NCI-H82 (cell line): ENCODE measurements at regions not wholly inside any gene's neighbourhood (a gene's known extent, or its start where the extent isn't known, plus 50 kb on each side); places are given as distances from the start of the nearest gene placed in this dataset.
"Not testable (repeated sequence)": the region's sequence is repeated elsewhere in the genome, so short reads cannot be mapped to it uniquely, and the experiment has no call there.

Experiments used
- DNase-seq: peaks from one replicate; lab custom pipeline; 2025; lab: John Stamatoyannopoulos, UW

DNA sequence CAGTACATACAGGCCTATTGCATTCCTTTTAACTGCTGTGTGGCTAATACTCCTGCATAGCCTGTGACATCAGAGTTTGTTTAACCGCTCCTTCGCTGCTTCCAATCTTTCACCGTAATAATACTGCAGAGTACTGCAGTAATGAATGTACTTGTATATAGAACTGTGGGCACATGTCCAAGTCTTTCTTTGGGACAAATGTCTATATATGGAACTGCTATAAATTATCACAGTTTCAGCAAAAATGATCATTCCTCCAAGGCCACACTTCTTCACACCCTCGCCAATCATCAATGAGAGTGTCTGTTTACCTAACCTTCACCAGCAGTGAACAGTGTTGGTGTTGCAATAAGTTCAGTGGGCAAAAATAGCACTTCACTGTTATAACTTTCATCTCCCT is 230.4 kb downstream of the SP3 start:
- DNase-seq, result no peak

- DNase-seq, result not testable (repeated sequence)
Measured at GRCh38 chr2:173737954-173738575, 227.1 kb downstream of the SP3 start.

DNA sequence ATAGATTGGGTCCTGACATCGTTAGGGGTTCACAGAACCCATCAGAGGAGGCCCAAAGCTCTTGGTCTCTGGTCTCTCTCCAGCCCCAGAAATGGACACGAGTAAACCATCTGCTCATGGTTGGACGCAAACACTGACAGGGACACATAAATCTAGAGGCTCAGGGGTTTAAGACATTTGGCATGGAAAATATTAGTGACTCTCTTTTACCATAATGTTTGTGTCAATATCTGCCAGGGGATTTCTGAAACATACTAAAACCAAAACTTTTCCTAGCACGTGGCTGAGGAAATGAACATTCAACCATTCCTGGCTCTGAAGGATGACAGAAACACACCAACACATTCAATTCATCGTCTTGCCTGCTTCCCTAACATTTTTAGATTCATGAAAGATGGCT is 226.2 kb downstream of the SP3 start:
- DNase-seq, result no peak

DNA sequence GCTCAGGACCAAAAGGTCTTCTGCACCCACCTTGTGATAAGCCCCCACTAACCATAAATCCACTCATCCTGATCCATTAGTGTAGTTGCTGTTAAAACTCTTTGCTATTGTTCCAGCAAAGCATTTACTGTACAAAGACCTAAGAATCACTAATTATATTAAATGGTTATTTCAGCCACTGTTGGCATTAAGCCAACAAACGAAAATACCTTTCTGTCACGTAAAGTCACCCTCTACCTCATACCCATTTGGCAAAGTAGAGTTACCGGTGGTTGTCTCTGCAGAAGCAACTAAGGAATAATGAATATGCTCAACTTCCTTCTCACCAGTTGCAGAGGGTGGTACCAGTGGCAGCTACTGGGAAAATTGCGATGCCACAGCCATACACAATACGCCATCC is 224.5 kb downstream of the SP3 start:
- DNase-seq, result peak; percentile 57

DNA sequence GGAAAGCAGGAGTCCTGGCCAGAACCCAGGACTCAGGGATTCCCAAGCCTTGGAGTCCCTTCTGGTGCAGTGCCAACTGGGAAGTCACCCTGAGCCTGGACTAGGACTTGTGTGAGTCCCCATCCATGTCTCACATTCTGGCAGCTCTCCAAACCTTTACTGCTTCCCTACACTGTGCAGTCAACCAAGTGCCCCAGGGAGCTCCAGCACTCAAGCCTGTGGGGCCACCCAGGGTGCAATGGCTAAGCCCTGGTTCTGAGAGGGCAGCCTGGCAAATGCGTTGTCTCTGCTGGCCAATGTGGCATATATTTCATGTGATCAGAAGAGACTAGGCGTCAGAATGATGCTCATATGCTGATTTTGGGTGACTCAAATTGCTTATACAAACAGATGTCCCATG is 223.4 kb downstream of the SP3 start:
- DNase-seq, result peak; percentile 45

GRCh38 chr2:173747035-173747434 is 218.1 kb downstream of the SP3 start:
- DNase-seq, result peak; percentile 58

GRCh38 chr2:173749315-173749714 is 215.9 kb downstream of the SP3 start:
- peak; percentile 25 for DNase-seq

GRCh38 chr2:173750353-173750801 is 214.8 kb downstream of the SP3 start:
- DNase-seq, result peak; percentile 33

- DNase-seq, result no peak
Measured at GRCh38 chr2:173750831-173751230, 214.3 kb downstream of the SP3 start.

DNA sequence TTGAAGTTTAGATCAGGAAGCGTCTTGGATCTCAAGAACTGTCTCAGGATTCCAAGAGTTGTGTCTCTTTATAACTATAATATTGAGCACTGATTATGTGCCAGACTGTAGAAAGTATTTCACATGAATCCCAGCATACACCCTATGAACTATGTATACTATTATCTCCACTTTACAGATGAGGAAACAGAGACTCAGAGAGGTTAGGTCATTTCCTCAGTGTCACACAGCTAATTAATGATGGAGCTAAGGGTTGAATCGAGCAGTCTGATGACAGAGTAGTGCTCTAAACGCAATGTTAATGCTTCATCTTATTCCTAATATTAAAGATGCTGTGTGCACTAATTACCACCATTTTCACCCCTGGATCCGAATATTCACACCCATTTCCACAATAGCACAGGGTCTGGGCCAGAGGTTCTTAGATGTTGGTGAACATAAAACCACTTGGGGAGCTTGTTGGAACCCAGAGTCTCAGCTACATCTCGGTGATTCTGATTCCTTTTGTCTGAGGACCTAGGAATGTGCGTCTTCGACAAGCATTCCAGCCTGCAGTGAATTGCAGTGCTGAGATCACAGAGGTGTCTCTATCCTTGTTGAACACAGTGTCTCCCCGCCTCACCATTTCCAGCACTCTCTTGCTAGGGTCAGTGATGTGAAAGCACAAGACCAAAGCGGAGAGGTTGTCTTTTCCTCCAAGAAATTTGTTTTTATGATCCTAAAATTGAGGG is 213.8 kb downstream of the SP3 start:
- no peak for DNase-seq

- peak; percentile 18 for DNase-seq
Measured at GRCh38 chr2:173752152-173752551, 213.0 kb downstream of the SP3 start.

DNA sequence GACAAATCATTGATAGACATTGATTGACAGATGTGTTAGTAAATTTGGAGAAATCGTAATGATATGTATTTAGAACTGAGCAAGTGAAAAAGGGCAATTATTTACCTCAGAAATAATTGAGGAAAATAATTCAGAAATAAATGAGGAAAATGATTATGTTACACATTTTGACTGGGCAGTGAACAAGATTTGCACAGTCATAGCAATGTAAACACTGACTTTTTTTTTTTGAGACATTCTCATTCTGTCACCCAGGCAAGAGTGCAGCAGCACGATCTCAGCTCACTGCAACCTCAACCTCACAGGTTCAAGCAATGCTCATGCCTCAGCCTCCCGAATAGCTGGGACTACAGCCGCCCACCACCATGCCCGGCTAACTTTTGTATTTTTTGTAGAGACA is 211.7 kb downstream of the SP3 start:
- no peak for DNase-seq

DNA sequence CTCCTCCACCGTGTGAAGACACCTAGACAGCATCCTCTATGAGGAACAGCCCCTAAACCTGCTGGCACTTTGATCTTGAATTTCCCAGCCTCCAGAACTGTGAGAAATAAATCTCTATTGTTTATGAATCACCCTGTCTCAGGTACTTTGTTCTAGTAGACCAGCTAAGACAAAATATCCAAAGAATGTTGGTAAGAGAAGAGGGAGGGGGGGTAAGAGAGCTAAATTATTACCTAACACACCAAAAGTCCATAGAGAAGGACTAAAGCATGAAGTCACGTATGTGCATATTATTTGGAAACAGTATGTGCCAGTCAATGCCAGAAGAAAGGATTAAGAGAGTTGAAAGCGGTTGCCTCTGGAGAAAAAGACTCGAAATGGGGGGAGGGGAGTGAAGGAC is 211.0 kb downstream of the SP3 start:
- no peak for DNase-seq

DNA sequence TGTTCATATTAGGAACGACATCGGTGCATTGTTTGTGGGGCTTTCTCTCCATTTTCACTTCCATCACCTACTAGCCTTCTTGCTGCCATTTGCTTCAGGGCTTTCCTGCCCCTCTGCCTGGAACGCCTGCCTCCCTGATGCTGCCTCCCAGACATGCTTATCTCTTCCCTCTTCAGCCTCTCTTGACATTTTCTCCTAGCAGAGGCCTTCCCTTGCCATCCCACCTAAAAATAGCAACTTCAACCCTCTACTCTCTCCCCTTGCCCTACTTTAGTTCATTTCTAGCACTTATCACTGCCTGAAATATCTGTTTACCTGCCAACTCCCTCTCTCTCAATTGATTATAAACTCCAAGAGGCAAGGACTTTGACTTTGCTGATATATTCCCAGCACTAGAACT is 210.3 kb downstream of the SP3 start:
- DNase-seq, result no peak

DNA sequence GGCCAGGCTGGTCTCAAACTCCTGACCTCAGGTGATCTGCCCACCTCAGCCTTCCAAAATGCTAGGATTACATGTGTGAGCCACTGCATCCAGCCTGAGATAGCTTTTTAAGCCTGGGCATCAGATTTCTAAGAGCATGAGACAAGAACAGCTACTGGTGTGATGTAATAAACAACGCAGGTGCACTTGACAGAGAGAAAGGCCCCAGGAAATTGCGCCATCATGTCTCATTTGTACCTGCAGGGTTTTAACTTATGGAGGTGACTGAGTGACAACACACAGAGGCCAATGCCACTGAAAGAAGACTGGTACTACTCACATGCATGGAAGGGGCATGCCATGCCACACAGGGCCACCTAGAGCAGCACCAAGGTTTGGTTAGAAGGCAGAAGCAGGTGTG is 209.4 kb downstream of the SP3 start:
- DNase-seq, result no peak

GRCh38 chr2:173759959-173760358 is 205.2 kb downstream of the SP3 start:
- DNase-seq, result no peak

DNA sequence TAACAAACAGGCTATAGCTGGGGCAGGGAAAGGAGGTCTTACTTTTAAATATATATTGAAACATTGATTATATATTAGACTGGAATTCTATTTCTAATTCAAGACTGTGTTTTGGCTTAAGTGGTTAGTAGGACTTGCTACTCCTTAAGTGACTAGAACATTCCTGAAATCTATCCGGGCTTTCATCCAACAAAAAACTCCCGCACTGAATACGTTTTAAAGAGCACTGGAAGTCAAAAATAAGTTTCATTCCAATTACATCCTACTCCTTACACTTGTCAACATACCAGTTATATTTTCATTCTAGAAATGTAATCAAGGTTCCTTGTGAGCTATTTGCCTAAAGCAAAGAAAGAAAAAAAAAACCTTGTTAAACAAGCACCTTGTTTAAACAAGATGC is 204.6 kb downstream of the SP3 start:
- no peak for DNase-seq

GRCh38 chr2:173761603-173762119 is 203.5 kb downstream of the SP3 start:
- DNase-seq, result no peak

GRCh38 chr2:173762221-173762620 is 203.0 kb downstream of the SP3 start:
- no peak for DNase-seq

GRCh38 chr2:173762864-173763263 is 202.3 kb downstream of the SP3 start:
- no peak for DNase-seq

DNA sequence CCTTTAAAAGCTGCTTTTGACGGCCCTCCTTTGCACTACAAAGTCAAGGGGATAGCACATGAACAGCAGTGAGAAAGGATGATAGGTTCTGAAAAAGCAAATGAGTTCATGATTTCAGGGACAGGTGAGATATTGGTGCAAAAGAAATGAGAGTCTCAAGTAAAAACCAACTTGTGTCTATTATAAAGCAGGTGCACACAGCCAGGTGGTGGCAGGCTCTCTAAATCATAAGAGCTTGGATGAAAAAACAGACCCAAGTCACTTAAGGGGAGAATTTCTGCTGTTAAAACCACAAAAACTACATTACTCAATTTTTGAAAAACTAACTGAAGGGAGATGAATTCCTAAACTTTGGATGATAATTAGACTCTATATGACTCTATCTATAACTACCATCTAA is 201.5 kb downstream of the SP3 start:
- DNase-seq, result no peak

DNA sequence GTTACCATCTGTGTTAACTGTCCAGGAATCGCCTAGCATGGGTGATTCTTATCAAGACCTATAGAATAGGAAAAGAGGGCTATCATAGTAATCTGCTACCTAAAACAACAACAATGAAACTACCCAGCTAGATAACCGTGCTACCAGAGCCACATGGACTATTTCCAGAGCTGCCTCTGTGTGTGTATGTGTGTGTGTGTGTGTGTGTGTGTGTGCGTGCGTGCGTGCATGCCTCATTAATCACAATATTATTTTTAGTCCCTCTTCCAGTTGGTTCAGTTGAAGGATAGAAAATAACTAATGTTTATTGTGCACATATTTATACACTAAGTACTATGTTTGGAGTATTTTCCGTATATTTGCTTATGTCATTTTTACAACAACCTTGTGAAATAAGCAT is 201.1 kb downstream of the SP3 start:
- no peak for DNase-seq

- DNase-seq, result no peak
Measured at GRCh38 chr2:173766537-173767289, 198.5 kb downstream of the SP3 start.
